HG03520 (cell line): ENCODE measurements at regions not wholly inside any gene's neighbourhood (a gene's known extent, or its start where the extent isn't known, plus 50 kb on each side); places are given as distances from the start of the nearest gene placed in this dataset.

Experiments used
- ATAC-seq: cut with Tn5 transposase; IDR thresholded peaks from one replicate; pipeline ENCODE4 v1.9.1; 2021; ENCODE audit warnings: mild to moderate bottlenecking, moderate library complexity; ENCODE audit not compliant: unreplicated experiment

- ATAC-seq: no peak
Observed at GRCh38 chr1:37237948-37238347, 203.6 kb upstream of the GRIK3 start.

GRCh38 chr1:37238364-37239224 lies 204.3 kb upstream of the GRIK3 start:
- ATAC-seq: no peak

- no peak for ATAC-seq
Observed at GRCh38 chr1:37239225-37239740, 205.0 kb upstream of the GRIK3 start.

GRCh38 chr1:37240897-37241296 lies 206.6 kb upstream of the GRIK3 start:
- ATAC-seq: no peak

- no peak for ATAC-seq
Observed at GRCh38 chr1:37242501-37242900, 208.2 kb upstream of the GRIK3 start.

GRCh38 chr1:37243368-37244082 lies 209.2 kb upstream of the GRIK3 start:
- ATAC-seq: no peak

- ATAC-seq: no peak
Observed at GRCh38 chr1:37244083-37244480, 209.8 kb upstream of the GRIK3 start.

- ATAC-seq: no peak
Observed at GRCh38 chr1:37244815-37245214, 210.5 kb upstream of the GRIK3 start.

- ATAC-seq: no peak
Observed at GRCh38 chr1:37246631-37247030, 212.3 kb upstream of the GRIK3 start.

GRCh38 chr1:37250371-37250770 lies 216.1 kb upstream of the GRIK3 start:
- ATAC-seq: no peak

GRCh38 chr1:37255136-37255795 lies 219.1 kb upstream of the ZC3H12A start:
- no peak for ATAC-seq

- ATAC-seq: no peak
Observed at GRCh38 chr1:37255868-37256267, 218.5 kb upstream of the ZC3H12A start.

GRCh38 chr1:37257646-37258045 lies 216.7 kb upstream of the ZC3H12A start:
- ATAC-seq: no peak

GRCh38 chr1:37258068-37258467 lies 216.3 kb upstream of the ZC3H12A start:
- ATAC-seq: no peak

GRCh38 chr1:37259019-37259418 lies 215.4 kb upstream of the ZC3H12A start:
- ATAC-seq: no peak

- ATAC-seq: no peak
Observed at GRCh38 chr1:37261129-37261528, 213.3 kb upstream of the ZC3H12A start.

GRCh38 chr1:37262439-37263170 lies 211.8 kb upstream of the ZC3H12A start:
- ATAC-seq: no peak

GRCh38 chr1:37265156-37265555 lies 209.2 kb upstream of the ZC3H12A start:
- ATAC-seq: no peak

GRCh38 chr1:37265786-37266667 lies 208.4 kb upstream of the ZC3H12A start:
- no peak for ATAC-seq
